ENCODE measurements at regions not wholly inside any gene's neighbourhood (a gene's known extent, or its start where the extent isn't known, plus 50 kb on each side); places are given as distances from the start of the nearest gene placed in this dataset.

- H2AFZ ChIP-seq (ENCODE audit: low read depth), result no peak overlapping the region
- H3K9me2 ChIP-seq, result no peaks in the 10 kb centered on the region
- ChIA-PET CTCF (interaction anchor here (0.8 to 1.5 kb wide), 2 partner anchors 98 to 812 kb away, joined by 3 to 4 read pairs; no protein-coding TSS in a partner anchor), POLR2A (no interaction called here)
- no peak for TF ChIP-seq USF2 (IDR thresholded peaks at IDR 0.05; ENCODE audit: borderline replicate concordance, low read depth, low read length)
- TF ChIP-seq FOXM1 (IDR thresholded peaks at IDR 0.05; ENCODE audit: low read depth), result no peak
- TF ChIP-seq CTCF (IDR thresholded peaks at IDR 0.05), result no peak
- no peak for TF ChIP-seq ELF1 (IDR thresholded peaks at IDR 0.05)
- no peak for TF ChIP-seq JUND (IDR thresholded peaks at IDR 0.05)
- TF ChIP-seq RXRA (IDR thresholded peaks at IDR 0.05; ENCODE audit: borderline replicate concordance, low read depth), result no peak
- no peak for TF ChIP-seq TAF1 (IDR thresholded peaks at IDR 0.05; ENCODE audit: borderline replicate concordance, low read depth, low read length)
- TF ChIP-seq EP300 (IDR thresholded peaks at IDR 0.05; ENCODE audit: borderline replicate concordance in 1 of 2, low read depth in 1 of 2, low read length in 1 of 2), result no peak
- TF ChIP-seq FOXJ3 (CRISPR knock-in tag; IDR thresholded peaks at IDR 0.05), result no peak
- TF ChIP-seq REST (IDR thresholded peaks at IDR 0.05; ENCODE audit: low read depth, low read length), result no peak
- TF ChIP-seq RCOR1 (IDR thresholded peaks at IDR 0.05; ENCODE audit: low read length), result no peak
- TF ChIP-seq TCF12 (IDR thresholded peaks at IDR 0.05), result no peak
- no peak for TF ChIP-seq RFX5 (IDR thresholded peaks at IDR 0.05; ENCODE audit: low read length)
- no peak for TF ChIP-seq RAD21 (IDR thresholded peaks at IDR 0.05; ENCODE audit: low read length)
- no peak for TF ChIP-seq NRF1 (IDR thresholded peaks at IDR 0.05; ENCODE audit: low read depth, low read length)
- no peak for TF ChIP-seq MXI1 (IDR thresholded peaks at IDR 0.05; ENCODE audit: low read depth, low read length)
- no peak for TF ChIP-seq ZBTB33 (IDR thresholded peaks at IDR 0.05; ENCODE audit: borderline replicate concordance, low read depth)
- no peak for TF ChIP-seq SIN3A (IDR thresholded peaks at IDR 0.05; ENCODE audit: borderline replicate concordance, low read depth, low read length)
- no peaks in the 10 kb centered on the region for H3K79me2 ChIP-seq (ENCODE audit: insufficient read depth)
- H3F3A ChIP-seq (replicated peaks; ENCODE audit: insufficient read depth), result no peaks in the 10 kb centered on the region
- peaks cover 0 to 5% of the 10 kb centered on the region in 2 experiments; a peak in 1 of 4 replicates for H3K4me1 ChIP-seq (ENCODE audit: control insufficient read depth in 1 of 2, insufficient read depth in 2 of 2, low read depth in 1 of 2, low read length in 1 of 2)
- H3K27me3 ChIP-seq (ENCODE audit: insufficient read depth), result no peaks in the 10 kb centered on the region
- no peak for DNase-seq
- no peaks in the 10 kb centered on the region for H3K36me3 ChIP-seq (replicated peaks in 1 of 2; ENCODE audit: control insufficient read depth in 1 of 2, insufficient read depth in 2 of 2, low read length in 1 of 2)
- H3K27ac ChIP-seq (ENCODE audit: low read depth in 2 of 2, low read length in 1 of 2), result no peak overlapping the region
- H3K4me2 ChIP-seq, result no peak overlapping the region
- no peak overlapping the region for H3K4me3 ChIP-seq (ENCODE audit: low read depth in 2 of 2, low read length in 1 of 2)
- no peak overlapping the region for H3K9ac ChIP-seq
- 34% methylated on average over 4 of the region's 4 CpGs for WGBS (ENCODE audit: low lambda C conversion rate)
- H4K20me1 ChIP-seq (ENCODE audit: insufficient read depth), result no peaks in the 10 kb centered on the region
- no peaks in the 10 kb centered on the region for H3K9me3 ChIP-seq
Measured at GRCh38 chr1:227445092-227445674, 118.2 kb upstream of the ZNF678 start.
